HG02870 (cell line): ENCODE measurements at regions not wholly inside any gene's neighbourhood (a gene's known extent, or its start where the extent isn't known, plus 50 kb on each side); places are given as distances from the start of the nearest gene placed in this dataset.
"Not testable (repeated sequence)": the region's sequence is repeated elsewhere in the genome, so short reads cannot be mapped to it uniquely, and the experiment has no call there.

Source experiments
- ATAC-seq: cut with Tn5 transposase; IDR thresholded peaks from one replicate; pipeline ENCODE4 v1.9.1; 2021; ENCODE audit warnings: mild to moderate bottlenecking, moderate library complexity; ENCODE audit not compliant: unreplicated experiment

DNA sequence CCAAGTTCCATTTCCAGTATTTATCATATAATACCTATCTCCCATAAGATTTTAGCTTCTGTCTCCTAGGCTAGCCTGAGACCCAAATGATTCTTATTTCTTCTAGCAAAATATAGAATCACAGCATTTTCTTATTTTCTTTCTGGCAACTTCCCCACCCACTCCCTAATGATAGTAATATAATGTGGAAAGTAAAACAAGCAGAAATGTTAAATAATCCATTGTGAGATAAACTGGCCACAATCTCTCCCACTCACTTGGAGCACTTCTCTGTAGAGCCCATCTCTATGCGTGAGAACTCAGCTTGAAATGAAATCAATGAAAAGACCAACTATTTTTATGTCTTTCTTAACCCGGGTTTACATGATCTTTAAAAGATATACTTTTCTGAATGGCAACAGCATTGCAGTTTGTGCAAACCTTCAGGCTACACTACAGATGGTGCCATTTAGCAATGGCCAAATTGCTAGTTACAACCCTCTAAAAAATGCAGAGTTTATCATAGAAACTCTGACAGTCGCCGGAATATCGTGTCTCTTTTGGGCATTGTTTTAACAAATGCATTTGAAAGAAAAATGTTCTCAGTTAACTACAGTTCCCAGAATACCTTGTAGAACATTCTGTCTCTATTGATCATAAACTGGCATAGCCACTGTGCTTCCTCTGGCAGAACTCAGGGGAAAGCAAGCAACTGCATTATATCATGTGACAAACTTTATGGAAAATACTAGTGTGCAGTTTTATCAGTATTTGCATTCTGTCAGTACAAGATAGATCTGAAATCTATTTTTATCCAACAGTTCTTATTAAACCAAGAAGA, 1407.4 kb upstream of the ZEB2 start:
- no peak for ATAC-seq

DNA sequence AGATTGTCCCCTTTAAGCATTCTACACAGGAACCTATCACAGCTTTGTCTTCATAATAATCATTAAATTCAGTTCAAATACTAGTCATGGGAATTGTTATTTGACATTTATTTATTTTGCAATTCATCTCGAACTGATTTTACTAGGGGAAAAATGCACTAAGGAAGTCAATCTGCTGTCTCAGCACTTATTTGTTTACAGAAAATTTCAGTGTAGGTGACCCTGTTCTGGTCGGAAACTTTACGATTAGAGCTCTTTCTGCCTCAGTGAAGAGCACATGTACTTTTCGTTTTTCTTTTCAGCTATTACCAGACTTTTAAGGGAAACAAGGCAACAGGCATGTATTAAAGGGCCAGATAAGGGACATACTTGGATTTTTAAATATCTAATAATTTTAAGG, 1405.7 kb upstream of the ZEB2 start:
- ATAC-seq: no peak

DNA sequence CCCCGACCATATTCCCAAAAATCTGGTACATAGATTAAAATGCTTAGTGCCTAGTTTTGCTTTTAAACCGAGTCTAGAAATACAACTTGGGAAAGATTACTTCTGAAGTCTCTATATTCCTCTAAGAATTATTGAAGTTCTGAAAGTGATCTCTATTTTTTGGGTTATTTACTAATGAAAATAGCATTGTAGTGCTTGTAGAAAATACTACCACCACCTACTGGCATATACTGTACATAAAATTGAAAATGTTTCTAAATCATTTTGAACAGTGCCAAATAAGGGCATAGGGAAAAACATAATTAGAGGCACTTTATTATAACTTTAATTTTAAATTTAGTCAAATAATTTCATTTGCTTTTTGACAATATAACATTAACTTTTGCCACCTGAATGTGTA, 1399.6 kb upstream of the ZEB2 start:
- no peak for ATAC-seq

DNA sequence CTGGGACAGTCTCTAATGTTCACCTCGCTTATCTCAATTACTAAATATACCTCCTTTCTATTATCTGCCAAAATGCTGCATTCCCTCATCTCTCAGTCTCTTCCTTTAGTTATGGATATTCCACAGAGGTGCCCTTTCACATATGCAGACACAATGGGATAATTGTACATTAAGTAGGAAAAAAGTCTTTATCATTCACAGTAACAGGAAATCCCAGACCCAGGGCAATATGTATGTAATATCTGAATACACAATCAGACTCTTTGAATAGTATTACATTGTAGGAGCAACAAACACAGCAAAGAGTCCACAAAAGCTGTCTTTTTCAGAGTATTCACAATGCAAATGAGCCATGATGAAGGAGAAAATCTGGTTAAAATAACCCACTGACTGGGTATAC, 1399.0 kb upstream of the ZEB2 start:
- no peak for ATAC-seq

DNA sequence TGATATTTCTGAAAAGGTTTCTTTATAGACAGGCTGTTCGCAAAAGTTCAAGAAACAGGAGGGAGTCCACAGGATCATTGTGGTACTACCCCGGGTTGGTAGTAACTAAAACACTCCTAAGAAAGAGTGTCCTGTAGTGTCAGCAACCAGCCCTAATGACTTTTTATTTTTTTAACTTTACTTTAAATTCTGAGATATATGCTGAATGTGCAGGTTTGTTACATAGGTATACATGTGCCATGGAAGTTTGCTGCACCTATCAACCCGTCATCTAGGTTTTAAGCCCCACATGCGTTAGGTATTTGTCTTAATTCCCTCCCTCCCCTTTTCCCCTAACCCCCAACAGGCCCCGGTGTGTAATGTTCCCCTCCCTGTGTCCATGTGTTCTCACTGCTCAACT, 1396.9 kb upstream of the ZEB2 start:
- ATAC-seq: no peak

DNA sequence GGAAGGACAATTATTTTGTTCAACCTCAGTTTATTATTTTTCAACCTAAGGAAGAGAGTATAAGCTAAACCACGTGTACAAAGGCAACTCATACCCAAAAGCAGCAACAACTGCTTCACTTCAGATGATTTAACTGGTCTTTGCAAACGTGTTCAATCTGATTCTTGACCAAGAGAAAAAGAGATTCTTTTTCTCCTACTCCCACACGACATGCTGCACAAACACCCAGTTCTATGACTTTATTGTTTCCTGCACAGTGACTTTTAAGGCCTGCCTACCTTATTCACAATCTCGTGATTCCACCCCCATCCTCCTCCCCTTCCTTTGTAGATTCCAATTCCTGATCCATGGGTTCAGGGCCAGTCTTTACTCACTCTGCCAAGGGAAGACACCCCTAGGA, 1394.8 kb upstream of the ZEB2 start:
- ATAC-seq: no peak

DNA sequence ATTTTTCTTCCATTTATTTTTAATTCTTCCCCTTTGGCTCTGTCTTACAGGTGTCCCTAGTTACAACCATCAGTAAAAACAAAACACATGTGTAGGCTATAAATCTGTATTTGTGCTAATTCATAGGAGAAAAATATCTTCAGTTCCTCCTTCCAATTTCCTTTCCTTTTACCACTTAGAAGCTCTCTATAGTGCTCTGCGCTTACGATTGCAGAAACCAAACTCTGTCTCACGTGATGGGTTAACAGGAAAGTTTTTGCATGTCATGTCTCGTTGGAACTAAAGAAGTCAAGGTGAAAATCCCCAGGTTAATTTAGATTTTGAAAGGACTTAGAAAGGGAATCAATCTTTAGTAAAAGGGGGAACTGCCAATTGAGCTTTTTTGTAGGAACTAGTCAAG, 1390.5 kb upstream of the ZEB2 start:
- peak; percentile 85 for ATAC-seq

DNA sequence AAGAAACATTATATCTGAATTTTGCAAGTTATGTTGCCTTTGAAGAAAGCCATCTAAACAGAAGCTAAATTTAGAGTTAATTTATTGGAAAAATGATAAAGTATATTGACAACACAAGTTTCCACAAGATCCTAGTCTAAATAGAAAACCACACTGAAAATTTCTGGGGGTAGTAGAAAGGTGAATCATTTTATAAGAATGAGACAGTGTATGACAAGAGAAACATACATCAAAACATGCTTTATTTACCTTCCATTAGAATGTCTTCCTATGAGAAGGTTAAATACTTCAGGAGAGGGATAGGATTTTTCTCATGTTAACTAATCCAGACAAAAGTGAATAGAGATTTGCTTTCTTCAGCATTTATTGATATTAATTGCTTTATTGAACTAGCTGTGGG, 1389.8 kb upstream of the ZEB2 start:
- no peak for ATAC-seq

DNA sequence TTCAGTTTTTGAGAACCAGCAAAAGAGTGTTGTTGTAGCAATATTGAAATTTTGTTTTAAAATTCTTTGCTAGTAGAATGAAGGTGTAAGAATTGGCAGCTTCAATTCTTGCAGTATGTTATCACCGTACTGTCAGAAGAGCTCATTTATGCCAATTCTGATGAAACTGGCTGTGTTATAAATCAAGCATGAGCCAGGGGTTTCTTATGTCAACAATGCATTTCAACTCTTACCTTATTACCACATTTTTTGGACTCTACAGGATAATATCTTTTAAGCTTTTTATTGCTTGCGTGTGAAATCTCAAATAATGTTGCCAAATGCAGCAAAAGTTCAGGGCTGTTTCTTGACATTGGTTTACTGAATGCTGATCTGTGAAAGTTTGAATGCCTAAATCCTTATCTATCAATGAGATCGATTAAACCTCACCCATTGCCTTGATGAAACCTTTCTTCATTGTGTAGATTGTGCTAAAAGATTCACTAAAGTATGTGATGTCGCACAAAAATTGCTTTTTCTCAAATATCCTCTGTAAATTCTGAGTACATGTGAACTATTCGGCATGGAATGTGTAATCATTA, 1389.3 kb upstream of the ZEB2 start:
- ATAC-seq: no peak

DNA sequence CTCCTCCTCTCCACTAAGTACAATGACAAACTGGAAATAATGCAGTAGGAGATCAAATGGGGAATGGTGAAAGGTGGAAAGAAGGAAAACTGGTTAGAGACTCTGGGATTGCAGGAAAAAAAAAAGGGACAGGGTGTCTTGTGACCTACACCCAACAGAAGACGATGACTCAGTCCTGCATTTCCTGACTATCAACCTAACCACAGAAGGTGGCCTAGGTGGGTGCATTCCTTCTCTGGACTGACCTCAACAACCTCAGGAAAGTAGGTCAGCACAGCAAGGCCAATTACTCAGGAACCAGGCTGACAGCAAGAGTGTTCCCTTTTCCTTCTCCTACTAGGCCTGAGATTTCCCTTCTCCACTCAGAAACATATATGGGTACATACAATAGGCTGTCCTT, 1386.4 kb upstream of the ZEB2 start:
- no peak for ATAC-seq

DNA sequence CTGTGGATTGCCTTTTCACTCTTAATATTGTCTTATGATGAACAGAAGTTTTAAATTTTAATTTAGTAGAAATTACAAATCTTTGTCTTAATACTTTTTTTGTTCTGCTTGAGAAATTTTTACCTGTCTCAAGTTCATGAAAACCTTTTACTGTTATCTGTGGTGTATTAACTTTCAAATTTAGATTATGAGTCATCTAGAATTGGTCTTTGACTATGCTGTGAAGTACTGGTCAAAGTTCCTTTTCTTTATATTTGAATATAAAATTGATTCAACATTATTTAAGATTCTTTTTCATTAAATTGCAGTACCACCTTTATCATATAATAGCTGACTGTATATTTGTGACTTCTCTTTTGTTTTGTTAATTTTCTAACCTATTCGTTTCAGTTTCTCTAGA, 1385.5 kb upstream of the ZEB2 start:
- no peak for ATAC-seq

DNA sequence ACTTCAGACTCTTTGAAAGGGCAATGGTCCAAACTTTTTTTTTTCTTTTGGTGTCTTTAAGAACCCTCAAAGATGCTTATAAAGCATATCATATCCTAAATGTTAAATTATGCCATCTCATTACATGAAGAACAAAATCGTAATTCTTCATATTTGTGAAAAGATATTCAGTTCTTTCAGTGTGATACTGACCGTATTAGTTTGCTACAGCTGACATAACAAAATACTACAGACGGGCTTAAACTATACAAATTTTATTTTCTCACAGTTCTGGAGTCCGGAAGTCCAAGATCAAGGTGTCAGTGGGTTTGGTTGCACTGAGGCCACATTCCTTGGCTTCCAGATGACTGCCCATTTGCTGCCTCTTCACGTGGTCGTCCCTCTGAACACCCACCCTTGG, 1377.2 kb upstream of the ZEB2 start:
- no peak for ATAC-seq

DNA sequence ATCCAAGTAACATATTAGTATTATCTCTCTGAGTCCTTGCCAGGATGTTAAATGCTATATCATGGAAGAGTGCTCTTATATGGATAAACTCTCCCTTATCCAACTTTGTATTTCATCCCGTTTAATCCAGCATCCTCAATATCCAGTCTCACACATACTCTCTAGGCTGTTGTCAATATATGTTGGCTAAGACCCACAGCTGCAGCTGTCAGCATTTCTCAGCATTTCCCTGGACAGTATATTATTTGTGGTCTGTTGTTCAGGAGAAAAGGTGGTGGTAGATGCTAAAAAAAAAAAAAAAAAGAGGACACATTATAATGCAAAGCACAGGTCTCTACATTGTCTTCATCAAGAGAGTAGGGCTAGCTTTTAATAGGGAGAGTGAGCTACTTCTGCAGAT, 1368.0 kb upstream of the ZEB2 start:
- ATAC-seq: no peak

DNA sequence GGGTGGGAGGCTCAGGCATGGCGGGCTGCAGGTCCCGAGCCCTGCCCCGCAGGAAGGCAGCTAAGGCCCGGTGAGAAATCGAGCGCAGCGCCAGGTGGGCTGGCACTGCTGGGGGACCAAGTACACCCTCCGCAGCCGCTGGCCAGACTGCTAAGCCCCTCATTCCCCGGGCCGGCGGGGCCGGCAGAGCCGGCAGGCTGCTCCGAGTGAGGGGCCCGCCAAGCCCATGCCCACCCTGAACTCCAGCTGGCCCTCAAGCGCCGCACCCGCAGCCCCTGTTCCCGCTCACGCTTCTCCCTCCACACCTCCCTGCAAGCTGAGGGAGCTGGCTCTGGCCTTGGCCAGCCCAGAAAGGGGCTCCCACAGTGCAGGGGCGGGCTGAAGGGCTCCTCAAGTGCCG, 1361.1 kb upstream of the ZEB2 start:
- not testable (repeated sequence) for ATAC-seq

DNA sequence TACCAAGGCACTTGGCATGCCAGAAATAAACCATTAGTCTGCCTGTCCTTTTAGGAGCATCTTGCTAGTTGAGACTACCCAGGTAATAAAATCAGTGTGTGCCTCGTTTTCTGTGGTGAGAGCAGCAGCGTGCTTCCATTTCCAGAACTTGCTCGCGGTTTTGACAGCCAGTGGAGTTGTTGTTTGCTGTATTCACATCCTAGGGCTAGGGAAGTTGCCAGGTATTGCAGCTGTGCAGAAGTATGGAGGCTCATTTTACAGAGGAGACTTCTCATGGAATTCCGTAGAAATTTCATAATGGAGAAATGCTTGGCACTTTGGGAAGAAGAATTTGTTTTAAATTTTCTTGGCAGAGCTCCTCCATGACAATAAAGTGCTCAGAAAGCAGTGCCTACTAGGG, 1355.1 kb upstream of the ZEB2 start:
- no peak for ATAC-seq

DNA sequence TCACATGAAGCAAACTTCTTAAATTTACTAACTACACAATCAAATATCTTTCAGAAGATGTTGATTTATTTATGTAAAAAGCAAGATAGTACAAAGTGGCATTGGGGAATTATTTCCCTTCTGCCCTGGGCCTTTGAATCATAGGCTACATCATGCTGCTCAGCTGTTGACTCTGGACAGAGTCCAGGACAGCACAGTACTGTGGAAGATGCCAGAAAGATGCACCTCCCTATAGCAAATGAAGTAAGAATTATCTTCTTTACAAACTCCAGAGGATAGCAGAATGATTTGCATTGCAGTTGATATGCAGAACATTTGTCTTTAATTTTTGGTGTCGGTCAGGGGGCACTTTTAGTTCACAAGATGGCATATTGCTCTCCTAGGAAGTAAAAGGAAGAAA, 1354.5 kb upstream of the ZEB2 start:
- ATAC-seq: no peak

DNA sequence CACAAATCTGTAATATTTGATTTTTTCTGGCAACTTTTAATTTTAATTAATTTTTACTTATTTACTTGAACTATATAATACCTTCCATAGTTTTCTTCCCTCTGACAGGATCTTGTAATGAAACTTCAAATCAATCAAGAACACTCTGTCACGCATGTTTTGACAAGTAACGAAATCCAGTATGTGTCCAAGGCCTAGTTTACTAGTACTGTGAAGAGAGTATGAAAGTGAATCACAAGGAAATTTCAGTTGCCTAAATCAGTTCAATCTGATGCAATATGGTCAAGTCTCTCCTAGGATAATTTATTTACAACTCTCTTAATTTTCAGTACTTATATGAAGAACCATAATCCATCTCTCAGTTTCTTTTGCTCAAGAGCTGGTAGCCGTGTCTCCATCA, 1344.6 kb upstream of the ZEB2 start:
- ATAC-seq: no peak

DNA sequence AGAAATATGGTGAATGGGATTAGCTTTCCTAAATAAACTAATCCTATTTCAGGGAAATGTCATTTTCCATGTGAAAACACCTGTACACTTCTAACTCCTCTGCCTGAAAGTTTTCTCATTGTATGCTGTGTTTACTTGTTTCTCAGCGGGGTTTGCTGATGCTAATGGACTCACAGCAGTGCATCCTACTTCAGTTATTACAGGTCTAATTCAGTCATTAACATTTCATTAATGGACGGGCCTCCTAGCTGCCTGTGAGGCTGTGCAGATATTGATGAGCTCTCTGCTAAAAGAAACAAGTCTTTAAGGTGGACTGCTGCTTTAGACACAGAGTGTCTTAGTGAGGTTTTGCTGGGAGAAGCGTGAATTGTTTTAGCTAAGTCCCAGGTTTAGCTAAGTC, 1342.0 kb upstream of the ZEB2 start:
- no peak for ATAC-seq

DNA sequence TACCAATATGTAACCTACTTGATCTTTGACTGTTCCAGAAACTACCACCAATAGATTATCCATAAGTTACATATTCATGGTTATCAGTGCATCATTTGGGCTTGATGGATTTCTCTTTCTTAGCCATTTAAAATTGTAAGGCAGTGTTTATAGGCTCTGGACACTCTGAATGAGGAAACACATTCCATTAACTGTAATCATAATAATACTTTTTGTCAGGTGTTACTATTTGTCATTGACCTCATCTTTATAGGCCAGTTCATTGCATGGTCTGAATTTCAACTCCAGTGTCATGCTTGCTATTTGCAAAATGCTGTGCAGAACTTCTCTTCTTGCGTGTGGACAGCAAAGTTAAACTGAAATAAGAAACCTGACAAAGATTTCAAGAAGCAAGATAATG, 1340.2 kb upstream of the ZEB2 start:
- no peak for ATAC-seq

DNA sequence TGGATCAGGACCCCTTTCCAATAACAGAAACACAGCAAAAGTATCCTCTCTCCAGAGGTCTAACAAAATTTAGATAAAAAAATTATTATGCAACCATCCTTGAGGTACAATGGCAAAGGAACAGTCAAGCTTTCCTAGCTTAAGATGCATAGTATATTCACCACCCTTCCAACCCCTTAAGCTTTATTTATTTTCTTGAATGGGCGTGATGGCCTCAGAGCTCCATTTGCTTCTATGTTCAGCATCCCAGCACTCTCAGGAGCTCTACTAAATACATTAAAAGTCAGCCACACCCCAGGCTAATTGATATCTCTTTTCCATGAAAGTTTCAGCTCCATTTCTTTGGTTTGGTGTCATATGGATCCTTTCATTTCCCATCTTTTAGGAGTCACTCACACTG, 1335.2 kb upstream of the ZEB2 start:
- ATAC-seq: no peak

DNA sequence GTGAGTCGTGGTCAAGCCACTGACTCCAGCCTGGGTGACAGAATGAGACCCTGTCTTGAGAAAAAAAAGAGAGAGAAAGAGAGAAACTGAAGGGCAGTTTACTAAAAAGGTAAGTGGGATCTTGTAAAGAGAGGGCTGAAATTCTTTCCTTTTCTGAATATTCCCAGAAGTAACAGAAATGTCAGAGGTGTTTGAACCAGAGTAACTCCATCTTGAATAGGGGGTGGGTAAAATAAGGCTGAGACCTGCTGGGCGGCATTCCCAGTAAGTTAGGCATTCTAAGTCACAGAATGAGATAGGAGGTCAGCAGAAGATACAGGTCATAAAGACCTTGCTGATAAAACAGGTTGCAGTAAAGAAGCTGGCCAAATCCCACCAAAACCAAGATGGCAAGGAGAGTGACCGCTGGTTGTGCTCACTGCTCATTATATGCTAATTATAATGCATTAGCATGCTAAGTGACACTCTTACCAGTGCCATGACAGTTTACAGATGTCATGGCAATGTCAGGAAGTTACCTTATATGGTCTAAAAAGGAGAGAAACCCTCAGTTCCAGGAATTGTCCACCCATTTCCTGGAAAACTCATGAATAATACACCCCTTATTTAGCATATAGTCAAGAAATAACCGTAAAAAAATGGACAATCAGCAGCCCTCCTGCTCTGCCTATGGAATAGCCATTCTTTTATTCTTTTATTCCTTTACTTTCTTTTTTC, 1334.3 kb upstream of the ZEB2 start:
- ATAC-seq: no peak

DNA sequence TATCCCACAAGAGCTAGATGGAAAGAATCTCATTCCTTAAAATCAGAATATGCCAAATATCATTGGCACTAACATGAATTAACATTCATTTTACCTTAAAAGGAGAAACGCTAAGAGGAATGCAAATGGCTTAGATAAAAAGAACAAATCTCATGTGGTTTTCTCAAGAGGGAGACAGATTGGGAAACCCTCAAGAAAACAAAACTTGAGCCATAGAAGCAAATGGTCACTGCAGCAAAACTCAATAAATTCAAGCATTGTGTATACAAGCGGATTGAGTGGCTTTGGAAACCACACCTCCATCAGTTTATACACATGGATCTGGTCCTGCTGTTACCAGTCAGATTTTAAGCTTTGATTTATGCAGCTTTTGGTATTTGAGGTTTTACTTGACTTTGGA, 1331.8 kb upstream of the ZEB2 start:
- ATAC-seq: no peak
